Chondrocyte (in vitro differentiated cells): ENCODE measurements at regions not wholly inside any gene's neighbourhood (a gene's known extent, or its start where the extent isn't known, plus 50 kb on each side); places are given as distances from the start of the nearest gene placed in this dataset.
"Not testable (repeated sequence)": the region's sequence is repeated elsewhere in the genome, so short reads cannot be mapped to it uniquely, and the experiment has no call there.

Experiments
- DNase-seq: peaks from one replicate; pipeline ENCODE4 v3.0.0; 2021; ENCODE audit warnings: mixed read lengths, low spot score
- H3K27ac Mint-ChIP-seq: one replicate; pipeline ENCODE4 v1.8.0; 2021; ENCODE audit warnings: mild to moderate bottlenecking, moderate library complexity, mixed read lengths; ENCODE audit not compliant: unreplicated experiment
- H3K27me3 Mint-ChIP-seq: 2 replicates; pipeline ENCODE4 v1.8.0; 2021; ENCODE audit warnings: low read depth, mixed read lengths
- H3K36me3 Mint-ChIP-seq: 2 replicates; pipeline ENCODE4 v1.8.0; 2021; ENCODE audit warnings: low read depth, mixed read lengths
- H3K4me1 Mint-ChIP-seq: 2 replicates; pipeline ENCODE4 v1.8.0; 2021; ENCODE audit warnings: low read depth, mild to moderate bottlenecking, mixed read lengths
- H3K4me3 Mint-ChIP-seq: one replicate; pipeline ENCODE4 v1.8.0; 2021; ENCODE audit warnings: mild to moderate bottlenecking, moderate library complexity, mixed read lengths; ENCODE audit not compliant: unreplicated experiment
- H3K9me3 Mint-ChIP-seq: 2 replicates; pipeline ENCODE4 v1.8.0; 2021; ENCODE audit warnings: low read depth, mixed read lengths
- TF ChIP-seq, protein P1 (sequence below): fragments of 200-600 bp; sonication (generic); IDR thresholded peaks from 2 replicates; pipeline ENCODE4 v1.5.0; 2021; ENCODE audit warnings: antibody characterized with exemption, mild to moderate bottlenecking, moderate library complexity

DNA sequence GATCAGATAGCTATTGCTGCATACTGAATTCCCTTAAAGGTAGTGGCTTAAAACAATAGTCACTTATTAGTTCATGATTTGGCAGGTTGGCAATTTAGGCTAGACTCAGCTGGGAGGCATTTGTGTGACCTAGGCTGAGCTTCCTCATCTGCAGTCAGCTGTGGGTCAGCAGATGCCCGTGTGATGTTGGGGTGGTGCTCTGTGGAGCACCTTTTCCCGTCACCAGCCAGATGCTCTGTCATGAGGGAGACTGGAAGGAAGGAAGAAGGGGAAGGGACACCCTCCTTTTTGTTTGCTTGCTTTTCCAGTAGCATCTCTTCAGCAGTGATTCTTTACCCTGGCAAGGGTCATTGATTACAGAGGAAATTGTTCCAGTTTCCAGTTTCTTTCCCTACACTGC lies 99.1 kb downstream of the NPIPB5 start:
- H3K4me1 Mint-ChIP-seq, H3K9me3 Mint-ChIP-seq, DNase-seq, H3K36me3 Mint-ChIP-seq, H3K27me3 Mint-ChIP-seq, H3K4me3 Mint-ChIP-seq, H3K27ac Mint-ChIP-seq: not testable (repeated sequence)

DNA sequence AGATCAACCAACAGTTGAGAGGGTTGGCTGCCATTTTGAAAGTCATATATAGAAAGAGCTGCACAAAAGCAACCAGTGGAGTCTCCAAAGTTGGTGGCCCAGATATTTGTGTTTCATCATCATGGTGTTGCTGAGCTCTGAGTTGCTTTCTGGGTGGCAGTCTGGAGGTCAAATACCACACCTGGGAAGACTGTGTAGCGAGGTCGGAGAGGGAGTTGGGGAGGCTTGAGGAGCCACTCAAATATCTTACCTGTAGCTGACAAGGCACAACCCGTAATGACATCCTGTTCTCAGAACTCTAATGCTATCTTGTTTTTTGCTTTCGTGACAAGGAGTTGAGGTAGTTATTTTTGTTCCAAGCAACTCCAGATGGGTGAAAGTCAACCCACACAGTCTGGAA lies 100.4 kb downstream of the NPIPB5 start:
- not testable (repeated sequence) for H3K9me3 Mint-ChIP-seq, H3K27me3 Mint-ChIP-seq, H3K4me1 Mint-ChIP-seq, DNase-seq, H3K4me3 Mint-ChIP-seq, H3K36me3 Mint-ChIP-seq, H3K27ac Mint-ChIP-seq

DNA sequence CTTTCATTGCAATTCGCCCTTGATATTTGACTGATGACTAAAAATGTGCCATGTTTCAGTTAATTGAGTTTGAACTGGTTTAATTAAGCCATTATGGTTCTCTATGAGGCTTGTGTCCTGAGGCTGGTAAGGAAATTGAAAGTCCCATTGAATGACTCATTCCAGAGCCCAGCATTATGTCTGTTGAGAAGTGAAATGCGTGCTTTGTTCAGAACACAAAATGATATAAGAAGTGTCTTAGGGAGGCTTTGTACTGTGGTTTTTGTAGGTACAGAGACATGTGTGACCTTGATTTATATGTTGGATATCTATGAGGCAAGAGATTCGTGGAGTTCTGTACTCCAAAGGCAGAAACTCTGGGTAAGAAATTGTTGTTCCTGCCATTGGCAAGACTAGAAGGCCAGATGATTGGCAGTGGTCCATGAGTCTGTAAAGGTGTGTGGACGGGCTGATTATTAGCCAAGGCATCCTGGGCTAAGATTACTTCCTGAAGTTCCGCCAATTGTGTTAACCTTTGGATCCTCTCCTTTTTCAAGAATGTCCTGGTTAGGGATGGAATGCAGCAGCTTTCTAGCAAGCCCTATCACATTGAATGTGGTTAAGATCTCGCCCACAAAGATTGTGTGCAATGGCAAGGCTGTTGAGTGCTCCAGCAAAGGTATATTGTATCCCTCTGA lies 103.7 kb downstream of the NPIPB5 start:
- no peak for DNase-seq
- Mint-ChIP-seq H3K4me1 (no peaks in the 10 kb centered on the region), H3K36me3 (no peaks in the 10 kb centered on the region), H3K27me3 (peaks cover 7% of the 10 kb centered on the region), H3K27ac (no peak overlapping the region), H3K9me3 (peaks cover 6% of the 10 kb centered on the region), H3K4me3 (no peak overlapping the region)
- TF ChIP-seq, protein P1, sequence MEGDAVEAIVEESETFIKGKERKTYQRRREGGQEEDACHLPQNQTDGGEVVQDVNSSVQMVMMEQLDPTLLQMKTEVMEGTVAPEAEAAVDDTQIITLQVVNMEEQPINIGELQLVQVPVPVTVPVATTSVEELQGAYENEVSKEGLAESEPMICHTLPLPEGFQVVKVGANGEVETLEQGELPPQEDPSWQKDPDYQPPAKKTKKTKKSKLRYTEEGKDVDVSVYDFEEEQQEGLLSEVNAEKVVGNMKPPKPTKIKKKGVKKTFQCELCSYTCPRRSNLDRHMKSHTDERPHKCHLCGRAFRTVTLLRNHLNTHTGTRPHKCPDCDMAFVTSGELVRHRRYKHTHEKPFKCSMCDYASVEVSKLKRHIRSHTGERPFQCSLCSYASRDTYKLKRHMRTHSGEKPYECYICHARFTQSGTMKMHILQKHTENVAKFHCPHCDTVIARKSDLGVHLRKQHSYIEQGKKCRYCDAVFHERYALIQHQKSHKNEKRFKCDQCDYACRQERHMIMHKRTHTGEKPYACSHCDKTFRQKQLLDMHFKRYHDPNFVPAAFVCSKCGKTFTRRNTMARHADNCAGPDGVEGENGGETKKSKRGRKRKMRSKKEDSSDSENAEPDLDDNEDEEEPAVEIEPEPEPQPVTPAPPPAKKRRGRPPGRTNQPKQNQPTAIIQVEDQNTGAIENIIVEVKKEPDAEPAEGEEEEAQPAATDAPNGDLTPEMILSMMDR: no peak

DNA sequence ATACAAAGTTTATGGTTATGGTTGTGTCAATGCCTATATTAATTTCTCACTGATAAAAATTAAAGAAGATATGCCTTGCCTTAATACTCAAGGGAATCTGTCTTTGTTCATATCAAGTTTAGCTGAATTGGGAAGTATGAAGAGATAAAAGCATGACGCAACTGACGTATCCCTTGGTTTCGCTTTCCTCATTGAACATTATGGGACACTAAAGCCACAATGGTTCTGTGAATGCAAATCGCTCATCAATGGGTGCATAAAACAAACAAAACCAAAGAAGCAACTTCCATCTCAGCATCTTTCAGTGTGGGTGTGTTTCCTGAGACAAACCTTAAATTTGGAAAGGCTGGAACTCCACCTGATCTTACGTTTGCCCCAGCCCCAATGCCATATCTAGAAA lies 108.2 kb downstream of the NPIPB5 start:
- DNase-seq: no peak
- Mint-ChIP-seq H3K4me3 (no peak overlapping the region), H3K36me3 (no peaks in the 10 kb centered on the region), H3K9me3 (peaks cover 6% of the 10 kb centered on the region), H3K27ac (no peak overlapping the region), H3K27me3 (peaks cover 13% of the 10 kb centered on the region), H3K4me1 (no peaks in the 10 kb centered on the region)
- TF ChIP-seq, protein P1: no peak

DNA sequence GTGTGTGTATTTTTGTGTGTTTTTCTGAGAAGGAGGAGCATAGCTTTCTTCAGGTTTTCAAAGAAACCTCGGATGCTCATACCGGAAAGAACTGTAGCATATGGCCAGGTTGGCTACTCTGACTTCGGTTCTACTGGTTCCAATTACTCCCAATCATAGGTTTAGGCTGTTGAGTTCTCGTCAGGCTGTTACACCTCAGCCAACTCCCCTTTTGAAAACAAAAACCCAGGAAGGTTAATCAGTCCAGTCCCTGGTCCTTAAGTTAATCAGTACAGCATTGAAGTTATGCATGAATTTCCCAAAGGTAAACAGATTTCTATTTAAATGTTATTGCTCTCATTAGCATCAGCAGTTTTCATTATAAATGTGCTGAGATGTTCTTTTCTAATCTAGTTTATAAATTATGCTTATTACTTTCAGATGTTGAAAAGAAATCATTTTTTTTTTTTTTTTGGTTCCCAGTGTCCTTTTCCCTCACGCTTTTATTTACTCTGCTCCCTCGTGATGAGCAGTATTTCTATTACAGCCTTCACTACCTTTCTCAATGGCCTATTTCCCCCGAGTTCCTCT lies 111.0 kb downstream of the NPIPB5 start:
- H3K9me3 Mint-ChIP-seq: no peaks in the 10 kb centered on the region
- H3K4me1 Mint-ChIP-seq: no peaks in the 10 kb centered on the region
- TF ChIP-seq, protein P1: no peak
- no peak overlapping the region for H3K4me3 Mint-ChIP-seq
- H3K27me3 Mint-ChIP-seq: peaks cover 13% of the 10 kb centered on the region
- no peak for DNase-seq
- H3K36me3 Mint-ChIP-seq: no peaks in the 10 kb centered on the region
- H3K27ac Mint-ChIP-seq: no peak overlapping the region

DNA sequence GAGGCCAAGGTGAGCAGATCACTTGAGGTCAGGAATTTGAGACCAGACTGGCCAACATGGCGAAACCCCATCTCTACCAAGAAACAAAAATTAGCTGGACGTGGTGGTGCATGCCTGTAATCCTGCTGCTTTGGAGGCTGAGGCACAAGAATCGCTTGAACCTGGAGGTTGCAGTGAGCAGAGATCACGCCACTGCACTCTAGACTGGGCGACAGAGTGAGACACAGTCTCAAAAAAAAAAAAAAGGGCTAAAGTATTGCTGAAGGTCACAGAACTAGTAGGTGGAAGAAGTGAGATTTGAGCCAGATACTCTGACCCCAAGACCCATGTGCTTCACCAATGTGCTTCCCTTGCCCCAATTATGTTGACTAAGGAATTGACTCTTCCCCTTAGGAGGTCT lies 112.0 kb downstream of the NPIPB5 start:
- DNase-seq: no peak
- H3K9me3 Mint-ChIP-seq: no peaks in the 10 kb centered on the region
- H3K4me3 Mint-ChIP-seq: no peak overlapping the region
- TF ChIP-seq, protein P1: no peak
- peaks cover 13% of the 10 kb centered on the region for H3K27me3 Mint-ChIP-seq
- no peak overlapping the region for H3K27ac Mint-ChIP-seq
- H3K36me3 Mint-ChIP-seq: no peaks in the 10 kb centered on the region
- H3K4me1 Mint-ChIP-seq: no peaks in the 10 kb centered on the region
